IPS-NIHi11 (cell line): ENCODE measurements at regions not wholly inside any gene's neighbourhood (a gene's known extent, or its start where the extent isn't known, plus 50 kb on each side); places are given as distances from the start of the nearest gene placed in this dataset.
"Not testable (repeated sequence)": the region's sequence is repeated elsewhere in the genome, so short reads cannot be mapped to it uniquely, and the experiment has no call there.

Experiments used
- DNase-seq: peaks from one replicate; pipeline ENCODE4 v3.0.0; 2012; ENCODE audit warnings: mixed read lengths, low spot score

- no peak for DNase-seq
These were observed 318.4 kb upstream of the SYNCRIP start for GRCh38 chr6:85961125-85961524.

- no peak for DNase-seq
These were observed 305.8 kb upstream of the SYNCRIP start for GRCh38 chr6:85948481-85948880.

GRCh38 chr6:85945459-85946185 lies 302.9 kb upstream of the SYNCRIP start:
- no peak for DNase-seq

- no peak for DNase-seq
These were observed 302.1 kb upstream of the SYNCRIP start for GRCh38 chr6:85944776-85945175.

GRCh38 chr6:85942844-85943243 lies 300.2 kb upstream of the SYNCRIP start:
- DNase-seq: no peak

- no peak for DNase-seq
These were observed 294.2 kb upstream of the SYNCRIP start for GRCh38 chr6:85936916-85937315.

- peak; percentile 66 for DNase-seq
These were observed 280.3 kb upstream of the SYNCRIP start for GRCh38 chr6:85923013-85923430.

GRCh38 chr6:85920782-85921181 lies 278.1 kb upstream of the SYNCRIP start:
- DNase-seq: no peak

GRCh38 chr6:85917522-85917921 lies 274.8 kb upstream of the SYNCRIP start:
- no peak for DNase-seq

- DNase-seq: no peak
These were observed 270.3 kb upstream of the SYNCRIP start for GRCh38 chr6:85913001-85913400.

GRCh38 chr6:85912582-85912981 lies 269.9 kb upstream of the SYNCRIP start:
- no peak for DNase-seq

- DNase-seq: no peak
These were observed 268.4 kb upstream of the SYNCRIP start for GRCh38 chr6:85911067-85911466.

- not testable (repeated sequence) for DNase-seq
These were observed 265.4 kb upstream of the SYNCRIP start for GRCh38 chr6:85908120-85908519.

- no peak for DNase-seq
These were observed 249.7 kb upstream of the SYNCRIP start for GRCh38 chr6:85892346-85892745.

GRCh38 chr6:85887461-85887860 lies 244.8 kb upstream of the SYNCRIP start:
- no peak for DNase-seq

- no peak for DNase-seq
These were observed 226.0 kb upstream of the SYNCRIP start for GRCh38 chr6:85868685-85869084.

GRCh38 chr6:85867595-85867994 lies 224.9 kb upstream of the SYNCRIP start:
- DNase-seq: no peak

- no peak for DNase-seq
These were observed 224.2 kb upstream of the SYNCRIP start for GRCh38 chr6:85866758-85867401.

GRCh38 chr6:85866370-85866730 lies 223.7 kb upstream of the SYNCRIP start:
- no peak for DNase-seq

GRCh38 chr6:85865420-85866369 lies 223.0 kb upstream of the SYNCRIP start:
- DNase-seq: no peak

- DNase-seq: no peak
These were observed 222.0 kb upstream of the SYNCRIP start for GRCh38 chr6:85864453-85865401.

- DNase-seq: no peak
These were observed 213.5 kb upstream of the SYNCRIP start for GRCh38 chr6:85856235-85856634.
